Globus pallidus (tissue), 1 donor: ENCODE measurements at regions not wholly inside any gene's neighbourhood (a gene's known extent, or its start where the extent isn't known, plus 50 kb on each side); places are given as distances from the start of the nearest gene placed in this dataset.

Source experiments
- DNase-seq: peaks from one replicate; pipeline ENCODE4 v3.0.0-alpha.2; 2015; ENCODE audit warnings: low spot score

- no peak for DNase-seq
Measured at GRCh38 chr7:136665878-136666509, 202.5 kb upstream of the CHRM2 start.

- DNase-seq = no peak
Measured at GRCh38 chr7:136664537-136664936, 203.9 kb upstream of the CHRM2 start.

- DNase-seq = no peak
Measured at GRCh38 chr7:136657482-136657921, 210.9 kb upstream of the CHRM2 start.

- DNase-seq = no peak
Measured at GRCh38 chr7:136656516-136656915, 211.9 kb upstream of the CHRM2 start.

GRCh38 chr7:136655414-136655813, 213.0 kb upstream of the CHRM2 start:
- DNase-seq = no peak

- no peak for DNase-seq
Measured at GRCh38 chr7:136654406-136654805, 214.0 kb upstream of the CHRM2 start.

GRCh38 chr7:136652635-136653370, 215.6 kb upstream of the CHRM2 start:
- DNase-seq = no peak

GRCh38 chr7:136640977-136641376, 227.5 kb upstream of the CHRM2 start:
- peak; percentile 13 for DNase-seq

- DNase-seq = no peak
Measured at GRCh38 chr7:136637813-136638212, 230.6 kb upstream of the CHRM2 start.

- no peak for DNase-seq
Measured at GRCh38 chr7:136635751-136636150, 232.7 kb upstream of the CHRM2 start.

GRCh38 chr7:136618818-136619217, 249.6 kb upstream of the CHRM2 start:
- DNase-seq = no peak

- DNase-seq = no peak
Measured at GRCh38 chr7:136617176-136617575, 251.3 kb upstream of the CHRM2 start.

GRCh38 chr7:136605532-136606329, 262.7 kb upstream of the CHRM2 start:
- DNase-seq = no peak

GRCh38 chr7:136601772-136602171, 266.7 kb upstream of the CHRM2 start:
- no peak for DNase-seq

- DNase-seq = no peak
Measured at GRCh38 chr7:136600475-136600874, 268.0 kb upstream of the CHRM2 start.

- DNase-seq = no peak
Measured at GRCh38 chr7:136594739-136595144, 273.7 kb upstream of the CHRM2 start.

GRCh38 chr7:136588216-136588615, 280.2 kb upstream of the CHRM2 start:
- no peak for DNase-seq

GRCh38 chr7:136585954-136586670, 282.3 kb upstream of the CHRM2 start:
- DNase-seq = no peak

- no peak for DNase-seq
Measured at GRCh38 chr7:136566491-136566890, 302.0 kb upstream of the CHRM2 start.

GRCh38 chr7:136555933-136556332, 312.5 kb upstream of the CHRM2 start:
- no peak for DNase-seq

- no peak for DNase-seq
Measured at GRCh38 chr7:136551618-136552017, 316.8 kb upstream of the CHRM2 start.

GRCh38 chr7:136549756-136550155, 318.7 kb upstream of the CHRM2 start:
- DNase-seq = no peak
